Keratinocyte (primary cell): ENCODE measurements at regions not wholly inside any gene's neighbourhood (a gene's known extent, or its start where the extent isn't known, plus 50 kb on each side); places are given as distances from the start of the nearest gene placed in this dataset.

Source experiments
- DNase-seq: peaks from one replicate; pipeline ENCODE4 v3.0.0-alpha.2; 2011; ENCODE audit warnings: low read depth, missing footprints, low spot score
- FAIRE-seq: peaks from 2 replicates; lab custom pipeline; 2011; peaks lifted over from hg19 to GRCh38; lab: Jason Lieb, UNC
- H2AFZ ChIP-seq: 2 replicates; pipeline ENCODE4 v1.6.0; 2012; ENCODE audit warnings: low read length, control low read depth, inconsistent platforms; ENCODE audit not compliant: control insufficient read depth
- H3K27ac ChIP-seq: 2 replicates; pipeline ENCODE4 v1.5.1; 2011; ENCODE audit warnings: low read length; ENCODE audit not compliant: control insufficient read depth, insufficient read depth
- H3K27me3 ChIP-seq: 3 replicates; pipeline ENCODE4 v1.6.0; 2011; ENCODE audit warnings: low read length; ENCODE audit not compliant: control insufficient read depth, insufficient read depth; ENCODE audit errors: extremely low read depth
- H3K36me3 ChIP-seq, 2 experiments: 2 replicates in 1 of 2; 3 replicates in 1 of 2; pipeline ENCODE4 v1.5.1; 2011; ENCODE audit warnings: low read length in 2 of 2, mild to moderate bottlenecking in 1 of 2; ENCODE audit not compliant: control insufficient read depth in 2 of 2, insufficient read depth in 2 of 2; ENCODE audit errors: extremely low read depth in 1 of 2
- H3K4me1 ChIP-seq: 3 replicates; pipeline ENCODE4 v1.5.1; 2011; ENCODE audit warnings: low read length; ENCODE audit not compliant: control insufficient read depth, insufficient read depth; ENCODE audit errors: extremely low read depth
- H3K4me2 ChIP-seq: 3 replicates; pipeline ENCODE4 v1.6.0; 2011; ENCODE audit warnings: low read depth, low read length; ENCODE audit not compliant: control insufficient read depth, insufficient read depth; ENCODE audit errors: extremely low read depth
- H3K4me3 ChIP-seq, 3 experiments: fragments of 200-600 bp in 1 of 3; sonication (generic) in 1 of 3; 2 replicates in 2 of 3; 3 replicates in 1 of 3; pipeline ENCODE4 v1.5.1; 2011 to 2016; ENCODE audit warnings: low read length in 3 of 3, mild to moderate bottlenecking in 3 of 3, control low read depth in 2 of 3, inconsistent platforms in 1 of 3, low read depth in 1 of 3, mixed read lengths in 1 of 3, mixed run types in 1 of 3, moderate library complexity in 1 of 3; ENCODE audit not compliant: control insufficient read depth in 2 of 3, insufficient read depth in 2 of 3; ENCODE audit errors: extremely low read depth in 1 of 3
- H3K79me2 ChIP-seq: 2 replicates; pipeline ENCODE4 v1.6.0; 2012; ENCODE audit warnings: low read length; ENCODE audit not compliant: control insufficient read depth, insufficient read depth
- H3K9ac ChIP-seq: 3 replicates; pipeline ENCODE4 v1.6.0; 2011; ENCODE audit warnings: low read length; ENCODE audit not compliant: control insufficient read depth, insufficient read depth; ENCODE audit errors: extremely low read depth
- H3K9me1 ChIP-seq: 3 replicates; pipeline ENCODE4 v1.6.0; 2011; ENCODE audit warnings: low read length; ENCODE audit not compliant: control insufficient read depth, insufficient read depth; ENCODE audit errors: extremely low read depth
- H3K9me3 ChIP-seq: 2 replicates; pipeline ENCODE4 v1.5.1; 2012; ENCODE audit warnings: low read depth, low read length; ENCODE audit not compliant: control insufficient read depth
- H4K20me1 ChIP-seq: 3 replicates; pipeline ENCODE4 v1.6.0; 2011; ENCODE audit warnings: low read length; ENCODE audit not compliant: control insufficient read depth, insufficient read depth; ENCODE audit errors: extremely low read depth
- CTCF ChIP-seq, 3 experiments: IDR thresholded peaks in 1 of 3; conservative IDR thresholded peaks in 1 of 3; optimal IDR thresholded peaks in 1 of 3; 2 replicates in 2 of 3; 3 replicates in 1 of 3; pipeline versions ENCODE3 to v1.5.1; 2011; ENCODE audit warnings: low read length in 3 of 3, mild to moderate bottlenecking in 3 of 3, moderate library complexity in 2 of 3, control low read depth in 1 of 3, inconsistent platforms in 1 of 3; ENCODE audit not compliant: insufficient read depth in 2 of 3; ENCODE audit errors: extremely low read depth in 1 of 3
- EZH2 ChIP-seq: IDR thresholded peaks from one replicate; pipeline ENCODE4 v1.6.1; 2012; ENCODE audit warnings: inconsistent platforms, mild to moderate bottlenecking, low read length, moderate library complexity
- dilution Hi-C: fragments of 300-500 bp; cut with MboI; formaldehyde crosslinking; loops from one replicate; pipeline ENCODE4 v1.7.0; 2020; ENCODE audit warnings: low sequenced_read_pairs; ENCODE audit not compliant: extremely low pct_ligation_motif_present

DNA sequence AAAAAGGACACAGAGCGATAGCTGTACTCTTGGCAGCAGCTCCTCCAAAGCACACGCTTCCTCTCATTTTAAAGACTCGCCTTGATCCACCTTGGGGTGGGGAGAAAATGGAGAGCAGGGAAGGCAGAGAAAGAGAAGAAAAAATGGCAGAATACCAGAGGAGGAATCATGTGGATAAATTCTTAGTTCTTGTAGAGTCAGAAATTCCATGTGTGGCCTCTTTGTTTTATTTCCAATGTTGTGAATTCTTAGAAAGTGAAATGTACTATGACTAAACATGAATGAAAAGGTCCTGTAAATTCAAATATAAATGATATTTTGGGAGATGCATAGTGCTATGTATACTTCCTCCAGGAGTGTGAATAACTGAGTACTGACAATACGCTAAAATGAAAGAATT lies 89.7 kb upstream of the SESTD1 start:
- Histone ChIP-seq H3K79me2 (no peaks in the 10 kb centered on the region), H4K20me1 (no peaks in the 10 kb centered on the region), H3K9ac (no peak overlapping the region), H3K27ac (no peak overlapping the region), H3K36me3 (no peaks in the 10 kb centered on the region), H3K4me2 (no peak overlapping the region), H3K9me3 (no peaks in the 10 kb centered on the region), H2AFZ (no peak overlapping the region), H3K4me1 (no peaks in the 10 kb centered on the region), H3K27me3 (no peaks in the 10 kb centered on the region), H3K9me1 (no peaks in the 10 kb centered on the region), H3K4me3 (no peak overlapping the region)
- no peak for DNase-seq
- TF ChIP-seq CTCF (optimal IDR thresholded peaks at IDR 0.05 in 1 of 3, IDR thresholded peaks at IDR 0.05 in 1 of 3, conservative IDR thresholded peaks at IDR 0.05 in 1 of 3; ENCODE audit: extremely low read depth in 1 of 3, insufficient read depth in 2 of 3, low read length in 3 of 3) (no peak), EZH2 (no peak)
- FAIRE-seq, result no peak
- dilution Hi-C loops, result no loop called here

- H3K9ac ChIP-seq, result no peak overlapping the region
- H3K36me3 ChIP-seq, result no peaks in the 10 kb centered on the region
- H3K4me1 ChIP-seq, result no peaks in the 10 kb centered on the region
- H2AFZ ChIP-seq, result no peak overlapping the region
- TF ChIP-seq EZH2 (no peak), CTCF (optimal IDR thresholded peaks at IDR 0.05 in 1 of 3, IDR thresholded peaks at IDR 0.05 in 1 of 3, conservative IDR thresholded peaks at IDR 0.05 in 1 of 3; ENCODE audit: extremely low read depth in 1 of 3, insufficient read depth in 2 of 3, low read length in 3 of 3) (no peak)
- no peak for FAIRE-seq
- H3K27me3 ChIP-seq, result no peaks in the 10 kb centered on the region
- dilution Hi-C loops, result no loop called here
- no peaks in the 10 kb centered on the region for H4K20me1 ChIP-seq
- no peak overlapping the region for H3K27ac ChIP-seq
- H3K4me3 ChIP-seq, result no peak overlapping the region
- H3K79me2 ChIP-seq, result no peaks in the 10 kb centered on the region
- no peaks in the 10 kb centered on the region for H3K9me3 ChIP-seq
- H3K9me1 ChIP-seq, result no peaks in the 10 kb centered on the region
- no peak for DNase-seq
- H3K4me2 ChIP-seq, result no peak overlapping the region
These were observed 87.5 kb upstream of the SESTD1 start for GRCh38 chr2:179352181-179352580.
